Osteocyte (in vitro differentiated cells): ENCODE measurements at regions not wholly inside any gene's neighbourhood (a gene's known extent, or its start where the extent isn't known, plus 50 kb on each side); places are given as distances from the start of the nearest gene placed in this dataset.

Experiments
- DNase-seq: peaks from one replicate; pipeline ENCODE4 v3.0.0; 2021; ENCODE audit warnings: mixed read lengths; ENCODE audit not compliant: unreplicated experiment; ENCODE audit errors: extremely low spot score
- H3K27ac Mint-ChIP-seq: one replicate; pipeline ENCODE4 v1.8.0; 2021; ENCODE audit warnings: mild to moderate bottlenecking, mixed read lengths; ENCODE audit not compliant: unreplicated experiment
- H3K27me3 Mint-ChIP-seq: one replicate; pipeline ENCODE4 v1.8.0; 2021; ENCODE audit warnings: mixed read lengths; ENCODE audit not compliant: unreplicated experiment
- H3K36me3 Mint-ChIP-seq: one replicate; pipeline ENCODE4 v1.8.0; 2021; ENCODE audit warnings: mixed read lengths; ENCODE audit not compliant: unreplicated experiment
- H3K4me1 Mint-ChIP-seq: one replicate; pipeline ENCODE4 v1.8.0; 2021; ENCODE audit warnings: mixed read lengths; ENCODE audit not compliant: unreplicated experiment
- H3K4me3 Mint-ChIP-seq: one replicate; pipeline ENCODE4 v1.8.0; 2021; ENCODE audit warnings: mild to moderate bottlenecking, moderate library complexity, mixed read lengths; ENCODE audit not compliant: unreplicated experiment
- H3K9me3 Mint-ChIP-seq: one replicate; pipeline ENCODE4 v1.8.0; 2021; ENCODE audit warnings: mixed read lengths; ENCODE audit not compliant: unreplicated experiment
- TF ChIP-seq, protein P1 (sequence below): fragments of 200-600 bp; sonication (generic); IDR thresholded peaks from 2 replicates; pipeline ENCODE4 v1.5.0; 2021; ENCODE audit warnings: antibody characterized with exemption, mild to moderate bottlenecking, moderate library complexity

DNA sequence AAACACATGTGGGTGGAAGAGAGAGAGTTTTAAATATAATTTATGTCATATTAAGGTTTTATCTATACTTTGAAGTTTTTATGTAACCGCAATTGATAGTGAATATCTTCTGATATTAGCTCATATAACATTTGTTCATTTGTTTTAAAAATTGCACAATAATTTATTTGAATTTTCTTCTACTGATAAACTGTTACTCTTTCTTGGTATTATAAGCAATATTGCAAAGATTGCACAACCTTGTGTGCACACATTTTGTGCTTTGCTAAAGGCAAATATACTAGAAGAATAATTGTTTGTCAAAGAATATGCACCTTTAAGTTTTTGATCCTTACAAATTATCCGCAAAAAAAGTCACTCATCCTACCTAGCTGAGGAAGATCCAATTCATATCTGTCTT lies 275.7 kb downstream of the TLR4 start:
- Mint-ChIP-seq H3K4me3 (no peak overlapping the region), H3K27me3 (no peaks in the 10 kb centered on the region), H3K9me3 (no peaks in the 10 kb centered on the region), H3K36me3 (no peaks in the 10 kb centered on the region), H3K4me1 (no peaks in the 10 kb centered on the region), H3K27ac (no peak overlapping the region)
- DNase-seq: no peak
- TF ChIP-seq, protein P1, sequence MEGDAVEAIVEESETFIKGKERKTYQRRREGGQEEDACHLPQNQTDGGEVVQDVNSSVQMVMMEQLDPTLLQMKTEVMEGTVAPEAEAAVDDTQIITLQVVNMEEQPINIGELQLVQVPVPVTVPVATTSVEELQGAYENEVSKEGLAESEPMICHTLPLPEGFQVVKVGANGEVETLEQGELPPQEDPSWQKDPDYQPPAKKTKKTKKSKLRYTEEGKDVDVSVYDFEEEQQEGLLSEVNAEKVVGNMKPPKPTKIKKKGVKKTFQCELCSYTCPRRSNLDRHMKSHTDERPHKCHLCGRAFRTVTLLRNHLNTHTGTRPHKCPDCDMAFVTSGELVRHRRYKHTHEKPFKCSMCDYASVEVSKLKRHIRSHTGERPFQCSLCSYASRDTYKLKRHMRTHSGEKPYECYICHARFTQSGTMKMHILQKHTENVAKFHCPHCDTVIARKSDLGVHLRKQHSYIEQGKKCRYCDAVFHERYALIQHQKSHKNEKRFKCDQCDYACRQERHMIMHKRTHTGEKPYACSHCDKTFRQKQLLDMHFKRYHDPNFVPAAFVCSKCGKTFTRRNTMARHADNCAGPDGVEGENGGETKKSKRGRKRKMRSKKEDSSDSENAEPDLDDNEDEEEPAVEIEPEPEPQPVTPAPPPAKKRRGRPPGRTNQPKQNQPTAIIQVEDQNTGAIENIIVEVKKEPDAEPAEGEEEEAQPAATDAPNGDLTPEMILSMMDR: no peak

DNA sequence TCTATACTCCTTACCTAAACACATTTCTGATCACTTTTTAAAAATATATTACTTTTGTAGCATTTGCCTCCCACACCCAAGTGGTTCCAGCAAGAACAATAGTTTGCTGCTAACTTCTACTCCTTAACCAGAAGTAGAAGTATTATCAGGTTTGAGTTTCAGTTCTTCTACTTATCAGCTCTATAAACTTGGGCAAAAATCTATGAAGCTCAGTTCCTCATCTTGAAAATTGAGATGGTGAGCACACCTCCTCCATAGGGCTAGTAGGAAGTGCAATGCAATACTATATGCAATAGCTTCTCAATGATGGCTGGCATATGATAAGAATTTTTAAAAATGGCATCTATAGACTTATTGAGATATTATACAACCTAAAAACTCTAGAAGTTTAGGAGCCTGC lies 283.7 kb downstream of the TLR4 start:
- H3K4me3 Mint-ChIP-seq: no peak overlapping the region
- no peak overlapping the region for H3K27ac Mint-ChIP-seq
- no peak for DNase-seq
- no peaks in the 10 kb centered on the region for H3K4me1 Mint-ChIP-seq
- TF ChIP-seq, protein P1: no peak
- no peaks in the 10 kb centered on the region for H3K36me3 Mint-ChIP-seq
- H3K9me3 Mint-ChIP-seq: no peaks in the 10 kb centered on the region
- H3K27me3 Mint-ChIP-seq: no peaks in the 10 kb centered on the region

- H3K4me3 Mint-ChIP-seq: no peak overlapping the region
- no peaks in the 10 kb centered on the region for H3K36me3 Mint-ChIP-seq
- no peaks in the 10 kb centered on the region for H3K27me3 Mint-ChIP-seq
- H3K9me3 Mint-ChIP-seq: no peaks in the 10 kb centered on the region
- H3K27ac Mint-ChIP-seq: no peak overlapping the region
- TF ChIP-seq, protein P1: no peak
- no peak for DNase-seq
- H3K4me1 Mint-ChIP-seq: no peaks in the 10 kb centered on the region
These were observed 287.8 kb downstream of the TLR4 start for GRCh38 chr9:117992006-117992405.

DNA sequence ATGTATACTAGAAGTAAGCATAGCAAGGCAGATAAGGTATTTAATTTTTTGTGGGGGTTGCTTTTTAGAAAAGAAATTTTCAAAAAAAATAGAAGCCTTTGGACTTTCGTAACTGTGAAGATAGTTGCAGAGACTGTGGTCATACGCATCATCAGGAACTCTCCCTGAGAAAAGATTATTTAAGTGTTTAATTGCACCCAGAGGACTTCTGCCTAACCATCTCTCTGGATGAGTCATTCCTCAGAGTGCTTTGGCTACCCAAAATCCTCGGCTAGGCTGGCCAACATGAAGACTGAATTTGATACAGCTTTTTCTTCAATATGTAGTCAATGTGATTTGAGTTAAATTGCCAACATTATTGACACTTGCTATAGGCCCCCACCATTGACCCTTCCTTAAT lies 296.4 kb downstream of the TLR4 start:
- Mint-ChIP-seq H3K27me3 (no peaks in the 10 kb centered on the region), H3K27ac (no peak overlapping the region), H3K36me3 (no peaks in the 10 kb centered on the region), H3K4me1 (no peaks in the 10 kb centered on the region), H3K9me3 (no peaks in the 10 kb centered on the region), H3K4me3 (no peak overlapping the region)
- TF ChIP-seq, protein P1: no peak
- no peak for DNase-seq

GRCh38 chr9:118003240-118003639 lies 299.0 kb downstream of the TLR4 start:
- Mint-ChIP-seq H3K27ac (no peak overlapping the region), H3K4me1 (no peaks in the 10 kb centered on the region)

More at GRCh38 chr9:118003240-118003639, 299.0 kb downstream of the TLR4 start:
- DNase-seq: no peak
- Mint-ChIP-seq H3K27me3 (no peaks in the 10 kb centered on the region), H3K9me3 (no peaks in the 10 kb centered on the region), H3K36me3 (no peaks in the 10 kb centered on the region), H3K4me3 (no peak overlapping the region)
- TF ChIP-seq, protein P1: no peak
